SK-N-SH (cell line): ENCODE measurements at regions not wholly inside any gene's neighbourhood (a gene's known extent, or its start where the extent isn't known, plus 50 kb on each side); places are given as distances from the start of the nearest gene placed in this dataset.

Experiments used
- FOSL2 ChIP-seq: IDR thresholded peaks from 2 replicates; pipeline ENCODE4 v1.4.0; 2012; ENCODE audit warnings: low read depth, mild to moderate bottlenecking, moderate library complexity, borderline replicate concordance
- NFIC ChIP-seq: IDR thresholded peaks from 2 replicates; pipeline ENCODE4 v1.4.0; 2012; ENCODE audit warnings: borderline replicate concordance
- POLR2AphosphoS5 ChIP-seq: IDR thresholded peaks from 2 replicates; pipeline ENCODE4 v1.6.1; 2012; ENCODE audit warnings: low read depth, low read length
- RAD21 ChIP-seq: IDR thresholded peaks from 2 replicates; pipeline ENCODE4 v1.6.1; 2012; ENCODE audit warnings: mild to moderate bottlenecking, low read length
- RCOR1 ChIP-seq: fragments of 150-350 bp; IDR thresholded peaks from 2 replicates; pipeline ENCODE4 v1.6.1; 2017; ENCODE audit warnings: antibody characterized with exemption, low read length
- RFX5 ChIP-seq: IDR thresholded peaks from 2 replicates; pipeline ENCODE4 v1.6.1; 2012; ENCODE audit warnings: mild to moderate bottlenecking, improper control_type of control experiment, low read length
- RXRA ChIP-seq: IDR thresholded peaks from 2 replicates; pipeline ENCODE4 v1.4.0; 2012; ENCODE audit warnings: low read depth, mild to moderate bottlenecking, borderline replicate concordance
- YY1 ChIP-seq: IDR thresholded peaks from 2 replicates; pipeline ENCODE4 v1.4.0; 2012; ENCODE audit warnings: low read depth, mild to moderate bottlenecking
- TF ChIP-seq, protein P1 (sequence below): fragments of 200-600 bp; sonication (generic); IDR thresholded peaks from 2 replicates; pipeline ENCODE4 v1.6.1; 2017; ENCODE audit warnings: antibody characterized with exemption, mild to moderate bottlenecking, moderate library complexity

GRCh38 chr1:81577004-81577697 is 223.6 kb upstream of the ADGRL2 start:
- TF ChIP-seq RXRA (no peak), NFIC (no peak), POLR2AphosphoS5 (no peak), RFX5 (no peak), FOSL2 (no peak), RAD21 (no peak), YY1 (no peak), RCOR1 (no peak)
- TF ChIP-seq, protein P1, sequence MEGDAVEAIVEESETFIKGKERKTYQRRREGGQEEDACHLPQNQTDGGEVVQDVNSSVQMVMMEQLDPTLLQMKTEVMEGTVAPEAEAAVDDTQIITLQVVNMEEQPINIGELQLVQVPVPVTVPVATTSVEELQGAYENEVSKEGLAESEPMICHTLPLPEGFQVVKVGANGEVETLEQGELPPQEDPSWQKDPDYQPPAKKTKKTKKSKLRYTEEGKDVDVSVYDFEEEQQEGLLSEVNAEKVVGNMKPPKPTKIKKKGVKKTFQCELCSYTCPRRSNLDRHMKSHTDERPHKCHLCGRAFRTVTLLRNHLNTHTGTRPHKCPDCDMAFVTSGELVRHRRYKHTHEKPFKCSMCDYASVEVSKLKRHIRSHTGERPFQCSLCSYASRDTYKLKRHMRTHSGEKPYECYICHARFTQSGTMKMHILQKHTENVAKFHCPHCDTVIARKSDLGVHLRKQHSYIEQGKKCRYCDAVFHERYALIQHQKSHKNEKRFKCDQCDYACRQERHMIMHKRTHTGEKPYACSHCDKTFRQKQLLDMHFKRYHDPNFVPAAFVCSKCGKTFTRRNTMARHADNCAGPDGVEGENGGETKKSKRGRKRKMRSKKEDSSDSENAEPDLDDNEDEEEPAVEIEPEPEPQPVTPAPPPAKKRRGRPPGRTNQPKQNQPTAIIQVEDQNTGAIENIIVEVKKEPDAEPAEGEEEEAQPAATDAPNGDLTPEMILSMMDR, result no peak
